Nephron progenitor cell (in vitro differentiated cells): ENCODE measurements at regions not wholly inside any gene's neighbourhood (a gene's known extent, or its start where the extent isn't known, plus 50 kb on each side); places are given as distances from the start of the nearest gene placed in this dataset.

Experiments used
- DNase-seq: peaks from one replicate; pipeline ENCODE4 v3.0.0; 2021
- H3K27ac Mint-ChIP-seq: 2 replicates; pipeline ENCODE4 v1.8.0; 2021; ENCODE audit warnings: mild to moderate bottlenecking, moderate library complexity, mixed read lengths
- H3K27me3 Mint-ChIP-seq: 2 replicates; pipeline ENCODE4 v1.8.0; 2021; ENCODE audit warnings: mild to moderate bottlenecking, low read depth, mixed read lengths; ENCODE audit not compliant: poor library complexity
- H3K36me3 Mint-ChIP-seq: 2 replicates; pipeline ENCODE4 v1.8.0; 2021; ENCODE audit warnings: low read depth, mixed read lengths
- H3K4me1 Mint-ChIP-seq: 2 replicates; pipeline ENCODE4 v1.8.0; 2021; ENCODE audit warnings: mixed read lengths
- H3K4me3 Mint-ChIP-seq: 2 replicates; pipeline ENCODE4 v1.8.0; 2021; ENCODE audit warnings: mild to moderate bottlenecking, moderate library complexity, mixed read lengths
- H3K9me3 Mint-ChIP-seq: 2 replicates; pipeline ENCODE4 v1.8.0; 2021; ENCODE audit warnings: mild to moderate bottlenecking, moderate library complexity, mixed read lengths
- CTCF ChIP-seq: fragments of 200-600 bp; sonication (generic); IDR thresholded peaks from 2 replicates; pipeline ENCODE4 v1.5.0; 2021; ENCODE audit warnings: antibody characterized with exemption

DNA sequence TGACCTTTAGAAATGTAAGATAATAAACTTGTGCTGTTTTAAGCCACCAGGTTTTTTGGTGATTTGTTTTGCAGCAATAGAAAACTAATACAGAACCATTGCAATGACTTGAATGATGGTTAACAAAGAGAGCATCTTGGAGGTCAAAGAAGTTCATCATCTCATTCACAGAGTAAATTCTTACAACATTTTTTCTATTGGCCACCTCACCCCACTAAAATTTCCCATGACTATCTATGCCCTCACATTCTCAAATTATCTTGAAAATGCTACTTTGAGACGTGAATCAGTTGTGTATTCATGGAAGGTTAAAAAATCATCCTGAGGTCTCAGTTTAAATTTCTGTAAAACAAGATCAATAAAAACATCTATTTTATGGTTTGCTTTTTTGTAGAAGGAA lies 754.2 kb downstream of the SORCS1 start:
- H3K4me1 Mint-ChIP-seq, result no peaks in the 10 kb centered on the region
- DNase-seq, result no peak

DNA sequence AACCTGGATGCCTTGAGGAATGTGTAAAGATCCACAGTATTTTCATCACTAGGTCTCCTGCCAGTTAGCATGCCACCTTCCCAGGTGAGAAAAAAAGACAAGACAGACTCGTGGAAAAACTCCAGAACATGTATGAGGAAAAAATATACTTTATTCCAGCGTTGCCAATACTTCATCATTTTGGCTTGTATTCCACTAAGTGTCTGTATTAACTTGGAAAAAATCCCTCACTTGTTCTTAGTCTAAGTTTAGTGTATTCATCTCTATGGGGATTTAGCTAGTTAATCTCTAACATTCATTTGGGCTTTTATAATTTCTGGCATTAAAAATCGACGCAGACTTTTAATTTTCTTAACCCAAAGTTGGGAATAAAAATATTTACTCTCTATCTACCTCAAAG lies 759.4 kb downstream of the SORCS1 start:
- Mint-ChIP-seq H3K4me1 (no peaks in the 10 kb centered on the region), H3K36me3 (no peaks in the 10 kb centered on the region), H3K9me3 (no peaks in the 10 kb centered on the region), H3K4me3 (no peak overlapping the region), H3K27me3 (peaks cover 5% of the 10 kb centered on the region), H3K27ac (no peak overlapping the region)
- TF ChIP-seq CTCF, result no peak
- DNase-seq, result no peak

More for the DNA sequence above, 754.2 kb downstream of the SORCS1 start:
- no peak overlapping the region for H3K4me3 Mint-ChIP-seq
- no peaks in the 10 kb centered on the region for H3K9me3 Mint-ChIP-seq
- no peaks in the 10 kb centered on the region for H3K36me3 Mint-ChIP-seq
- TF ChIP-seq CTCF, result no peak
- peaks cover 6% of the 10 kb centered on the region for H3K27me3 Mint-ChIP-seq
- H3K27ac Mint-ChIP-seq, result no peak overlapping the region

GRCh38 chr10:106402458-106402857 lies 762.0 kb downstream of the SORCS1 start:
- Mint-ChIP-seq H3K4me3 (no peak overlapping the region), H3K27me3 (peaks cover 4% of the 10 kb centered on the region), H3K4me1 (no peaks in the 10 kb centered on the region), H3K9me3 (no peaks in the 10 kb centered on the region), H3K27ac (no peak overlapping the region), H3K36me3 (no peaks in the 10 kb centered on the region)
- no peak for DNase-seq
- no peak for TF ChIP-seq CTCF

DNA sequence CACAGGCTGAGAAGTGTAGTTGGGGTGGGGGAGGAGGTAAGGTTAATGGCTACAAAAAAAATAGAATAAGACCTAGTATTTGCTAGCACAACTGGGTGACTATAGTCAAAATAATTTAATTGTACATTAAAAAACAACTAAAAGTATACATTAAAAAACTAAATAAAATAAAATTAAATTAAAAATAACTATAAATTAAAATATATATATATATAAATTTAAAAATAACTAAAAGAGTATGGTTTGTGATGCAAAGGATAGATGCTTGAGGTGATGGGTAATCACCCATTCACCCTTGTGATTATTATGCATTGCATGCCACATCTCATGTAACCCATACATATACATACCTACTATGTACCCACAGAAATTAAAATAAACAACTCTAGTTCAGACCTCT lies 762.5 kb downstream of the SORCS1 start:
- Mint-ChIP-seq H3K9me3 (no peaks in the 10 kb centered on the region), H3K27ac (no peak overlapping the region)

GRCh38 chr10:106401161-106401560 lies 763.3 kb downstream of the SORCS1 start:
- Mint-ChIP-seq H3K9me3 (no peaks in the 10 kb centered on the region), H3K27ac (no peak overlapping the region), H3K27me3 (peaks cover 4% of the 10 kb centered on the region), H3K36me3 (no peaks in the 10 kb centered on the region), H3K4me1 (no peaks in the 10 kb centered on the region), H3K4me3 (no peak overlapping the region)
- no peak for DNase-seq
- no peak for TF ChIP-seq CTCF

More for the DNA sequence above, 762.5 kb downstream of the SORCS1 start:
- Mint-ChIP-seq H3K4me1 (no peaks in the 10 kb centered on the region), H3K27me3 (peaks cover 4% of the 10 kb centered on the region), H3K36me3 (no peaks in the 10 kb centered on the region), H3K4me3 (no peak overlapping the region)
- no peak for TF ChIP-seq CTCF
- no peak for DNase-seq

DNA sequence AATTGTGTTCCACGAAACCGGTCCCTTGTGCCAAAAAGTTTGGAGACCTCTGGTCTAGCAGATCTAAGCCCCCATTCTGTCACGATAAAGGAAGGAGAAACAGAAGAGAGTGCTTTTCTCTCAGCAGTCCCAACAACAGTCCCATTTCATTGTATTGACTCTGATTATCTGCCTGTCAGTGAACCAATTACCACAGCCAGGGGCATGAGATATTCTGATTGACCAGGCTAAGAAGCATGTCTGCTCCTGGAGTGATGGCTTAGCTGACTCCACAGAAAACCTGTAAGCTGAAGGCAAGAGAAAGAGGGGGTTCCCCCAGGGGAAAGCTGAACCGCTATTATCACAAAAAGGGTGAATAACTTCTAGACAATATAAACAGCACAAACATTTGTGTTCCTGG lies 765.4 kb downstream of the SORCS1 start:
- Mint-ChIP-seq H3K9me3 (no peaks in the 10 kb centered on the region), H3K27ac (no peak overlapping the region), H3K27me3 (peaks cover 4% of the 10 kb centered on the region), H3K4me3 (no peak overlapping the region), H3K4me1 (no peaks in the 10 kb centered on the region), H3K36me3 (no peaks in the 10 kb centered on the region)
- no peak for TF ChIP-seq CTCF
- no peak for DNase-seq
